ENCODE measurements at regions not wholly inside any gene's neighbourhood (a gene's known extent, or its start where the extent isn't known, plus 50 kb on each side); places are given as distances from the start of the nearest gene placed in this dataset.
"Not testable (repeated sequence)": the region's sequence is repeated elsewhere in the genome, so short reads cannot be mapped to it uniquely, and the experiment has no call there.

GRCh38 chr5:43837091-43837490 is 234.1 kb downstream of the NNT start (continued):
- TF ChIP-seq TSHZ2 (CRISPR knock-in tag; IDR thresholded peaks at IDR 0.05): no peak
- TF ChIP-seq ZFP3 (CRISPR knock-in tag; IDR thresholded peaks at IDR 0.05): no peak
- TF ChIP-seq ZFP30 (CRISPR knock-in tag; IDR thresholded peaks at IDR 0.05): no peak

- ATAC-seq: no peak
- TF ChIP-seq SNAI2 (CRISPR knock-in tag; IDR thresholded peaks at IDR 0.05) (no peak), ARNTL (CRISPR knock-in tag; IDR thresholded peaks at IDR 0.05; ENCODE audit: borderline replicate concordance, low read depth) (no peak), ZNF565 (CRISPR knock-in tag; conservative IDR thresholded peaks at IDR 0.05; ENCODE audit: low read depth) (no peak), ZNF8 (CRISPR knock-in tag; IDR thresholded peaks at IDR 0.05) (no peak), RARB (CRISPR knock-in tag; IDR thresholded peaks at IDR 0.05) (no peak), ZC3H10 (CRISPR knock-in tag; IDR thresholded peaks at IDR 0.05) (no peak), ZNF70 (CRISPR knock-in tag; IDR thresholded peaks at IDR 0.05) (no peak), ESRRG (CRISPR knock-in tag; IDR thresholded peaks at IDR 0.05) (no peak), TSHZ2 (CRISPR knock-in tag; IDR thresholded peaks at IDR 0.05) (no peak)
Observed at GRCh38 chr5:43833961-43834360, 231.0 kb downstream of the NNT start.

GRCh38 chr5:43824325-43824964 is 221.5 kb downstream of the NNT start:
- not testable (repeated sequence) for ATAC-seq

- not testable (repeated sequence) for ATAC-seq
Observed at GRCh38 chr5:43818394-43818793, 215.4 kb downstream of the NNT start.

- ATAC-seq: no peak
- TF ChIP-seq RARB (CRISPR knock-in tag; IDR thresholded peaks at IDR 0.05) (no peak), CREB5 (CRISPR knock-in tag; IDR thresholded peaks at IDR 0.05; ENCODE audit: low read depth) (no peak), ZC3H10 (CRISPR knock-in tag; IDR thresholded peaks at IDR 0.05) (no peak), GLIS3 (CRISPR knock-in tag; IDR thresholded peaks at IDR 0.05) (no peak), OSR1 (CRISPR knock-in tag; IDR thresholded peaks at IDR 0.05) (no peak), CSRNP3 (CRISPR knock-in tag; IDR thresholded peaks at IDR 0.05) (no peak), CSDC2 (CRISPR knock-in tag; IDR thresholded peaks at IDR 0.05) (no peak), ZFP30 (CRISPR knock-in tag; IDR thresholded peaks at IDR 0.05) (no peak), PPARA (CRISPR knock-in tag; IDR thresholded peaks at IDR 0.05; ENCODE audit: borderline replicate concordance) (no peak), ZNF70 (CRISPR knock-in tag; IDR thresholded peaks at IDR 0.05) (no peak), TSHZ2 (CRISPR knock-in tag; IDR thresholded peaks at IDR 0.05) (no peak), TCF4 (CRISPR knock-in tag; IDR thresholded peaks at IDR 0.05; ENCODE audit: borderline replicate concordance) (no peak)
Observed at GRCh38 chr5:43815497-43815896, 212.5 kb downstream of the NNT start.
